Stomach smooth muscle (tissue), 2 donors: ENCODE measurements at regions not wholly inside any gene's neighbourhood (a gene's known extent, or its start where the extent isn't known, plus 50 kb on each side); places are given as distances from the start of the nearest gene placed in this dataset.

ENCODE experiments used
- H3K27ac ChIP-seq: one replicate; pipeline ENCODE4 v1.7.0; 2013; ENCODE audit warnings: mild to moderate bottlenecking, low read length, inconsistent platforms
- H3K27me3 ChIP-seq, 2 donors: one replicate each; pipeline ENCODE4 v1.7.0; 2013; ENCODE audit warnings: low read length in 2 of 2; ENCODE audit not compliant: insufficient read depth in 2 of 2, control insufficient read depth in 1 of 2
- H3K36me3 ChIP-seq, 2 donors: one replicate each; pipeline ENCODE4 v1.7.0; 2013; ENCODE audit warnings: low read length in 2 of 2; ENCODE audit not compliant: control insufficient read depth in 2 of 2, insufficient read depth in 2 of 2
- H3K4me1 ChIP-seq: one replicate; pipeline ENCODE4 v1.7.0; 2013; ENCODE audit warnings: low read length; ENCODE audit not compliant: control insufficient read depth, insufficient read depth
- H3K4me3 ChIP-seq, 2 donors: one replicate each; pipeline ENCODE4 v1.7.0; 2013; ENCODE audit warnings: low read length in 2 of 2
- H3K9ac ChIP-seq, 2 donors: one replicate each; pipeline ENCODE4 v1.7.0; 2013; ENCODE audit warnings: low read length in 2 of 2, mild to moderate bottlenecking in 1 of 2
- H3K9me3 ChIP-seq, 2 donors: one replicate each; pipeline ENCODE4 v1.7.0; 2013; ENCODE audit warnings: low read length in 2 of 2; ENCODE audit not compliant: control insufficient read depth in 2 of 2
- donor health status: healthy.
- donor health status: Pancreatic carcinoma.

DNA sequence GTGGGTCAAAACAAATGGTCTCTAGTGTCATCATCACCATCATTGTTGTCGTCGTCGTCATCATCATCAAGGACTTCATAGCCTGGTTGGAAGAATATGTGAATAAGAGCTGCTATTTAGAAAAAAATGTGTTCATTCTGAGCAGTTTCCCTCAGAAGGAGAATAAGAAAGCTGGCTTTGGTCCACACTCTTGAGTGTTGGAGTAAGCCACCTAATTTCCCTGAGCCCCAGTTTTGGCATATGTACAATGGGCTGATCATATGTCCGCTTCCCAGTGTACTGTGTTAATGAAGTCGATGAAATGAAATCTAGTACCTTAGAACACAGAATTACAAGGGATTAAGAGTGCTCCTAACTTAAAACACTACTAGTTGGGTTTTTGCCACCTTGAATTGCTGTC is 545.5 kb downstream of the CCDC171 start:
- peaks cover 3% of the 10 kb centered on the region for H3K4me1 ChIP-seq
- no peak overlapping the region for H3K27ac ChIP-seq
- no peaks in the 10 kb centered on the region for H3K27me3 ChIP-seq
- H3K4me3 ChIP-seq: no peak overlapping the region
- H3K9ac ChIP-seq: no peak overlapping the region
- H3K9me3 ChIP-seq: no peaks in the 10 kb centered on the region
- H3K36me3 ChIP-seq: no peaks in the 10 kb centered on the region

DNA sequence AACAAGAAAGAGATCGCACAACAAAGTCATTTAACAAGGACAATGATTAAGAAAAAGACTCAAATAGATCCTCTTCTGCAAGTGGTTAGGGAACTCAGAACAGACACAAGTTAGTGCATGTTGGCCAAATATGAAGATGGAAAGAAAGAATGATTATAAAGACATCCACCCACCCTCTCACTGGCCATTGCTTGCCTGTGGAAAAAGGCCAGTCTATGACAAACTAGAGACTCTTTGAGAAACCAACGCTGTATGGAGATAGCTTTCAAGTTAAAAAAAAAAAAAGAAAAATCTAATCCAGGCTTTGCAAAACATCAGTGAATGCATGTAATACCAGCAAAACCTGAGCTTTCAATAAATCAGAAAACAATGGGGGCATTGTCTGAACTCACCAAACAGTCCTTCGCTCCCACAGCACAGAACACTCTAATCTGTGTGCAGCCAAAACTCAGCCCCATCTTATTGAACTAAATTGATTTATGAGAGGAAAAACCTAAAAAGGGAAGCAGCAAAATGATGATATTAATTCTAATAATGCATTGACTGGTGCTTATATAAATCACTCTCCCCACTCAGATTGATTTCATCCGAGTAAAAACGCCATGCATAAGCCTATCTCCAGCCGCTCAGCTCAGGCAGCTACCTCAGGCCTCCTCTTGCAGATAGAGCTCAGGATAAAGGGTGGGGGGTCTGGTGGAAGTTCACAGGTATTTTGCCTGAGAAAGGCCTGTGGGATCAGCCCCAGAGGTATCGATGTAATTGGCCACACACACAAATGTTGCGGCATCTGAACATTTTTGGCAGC is 547.1 kb downstream of the CCDC171 start:
- Histone ChIP-seq H3K4me1 (peaks cover 8% of the 10 kb centered on the region), H3K9me3 (no peaks in the 10 kb centered on the region), H3K9ac (no peak overlapping the region), H3K4me3 (no peak overlapping the region), H3K27ac (no peak overlapping the region), H3K27me3 (no peaks in the 10 kb centered on the region), H3K36me3 (no peaks in the 10 kb centered on the region)

DNA sequence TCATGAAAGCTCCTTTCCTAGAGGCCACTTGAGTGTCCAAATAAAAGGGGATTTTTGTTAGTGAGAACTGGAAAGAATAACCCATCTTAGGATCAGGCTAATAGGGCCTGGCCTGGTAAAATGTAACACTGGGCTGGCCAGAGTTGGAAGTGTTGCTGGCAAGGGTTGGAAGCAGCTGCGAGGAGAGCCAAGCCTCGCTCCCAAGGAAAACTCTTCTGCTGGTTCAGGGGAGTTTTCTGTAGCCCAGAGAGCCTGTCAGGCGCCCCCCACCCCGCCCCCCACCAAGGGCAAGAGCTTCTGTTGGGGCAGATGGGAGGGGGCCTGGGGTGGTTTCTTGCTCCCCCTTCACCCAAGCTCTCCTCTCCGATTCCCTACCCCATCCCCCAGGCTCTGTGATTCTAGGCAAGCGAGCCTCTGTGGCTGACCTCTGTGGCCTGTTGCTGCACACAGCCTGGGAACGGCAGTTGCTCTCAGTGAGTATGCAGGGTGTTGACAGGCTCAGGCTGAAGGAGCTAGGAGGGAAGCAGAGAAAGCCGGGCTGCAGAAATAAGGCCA is 547.8 kb downstream of the CCDC171 start:
- Histone ChIP-seq H3K36me3 (no peaks in the 10 kb centered on the region), H3K9me3 (no peaks in the 10 kb centered on the region), H3K9ac (no peak overlapping the region), H3K27me3 (no peaks in the 10 kb centered on the region), H3K4me3 (no peak overlapping the region), H3K4me1 (peaks cover 9% of the 10 kb centered on the region), H3K27ac (no peak overlapping the region)

- Histone ChIP-seq H3K9ac (no peak overlapping the region), H3K4me1 (peaks cover 9% of the 10 kb centered on the region), H3K36me3 (no peaks in the 10 kb centered on the region), H3K4me3 (no peak overlapping the region), H3K9me3 (no peaks in the 10 kb centered on the region), H3K27ac (no peak overlapping the region), H3K27me3 (no peaks in the 10 kb centered on the region)
Measured at GRCh38 chr9:16102154-16102553, 549.3 kb downstream of the CCDC171 start.

GRCh38 chr9:16103620-16104397 is 551.0 kb downstream of the CCDC171 start:
- no peaks in the 10 kb centered on the region for H3K27me3 ChIP-seq
- no peaks in the 10 kb centered on the region for H3K36me3 ChIP-seq
- H3K27ac ChIP-seq: no peak overlapping the region
- no peak overlapping the region for H3K4me3 ChIP-seq
- peaks cover 9% of the 10 kb centered on the region for H3K4me1 ChIP-seq
- no peak overlapping the region for H3K9ac ChIP-seq
- no peaks in the 10 kb centered on the region for H3K9me3 ChIP-seq

DNA sequence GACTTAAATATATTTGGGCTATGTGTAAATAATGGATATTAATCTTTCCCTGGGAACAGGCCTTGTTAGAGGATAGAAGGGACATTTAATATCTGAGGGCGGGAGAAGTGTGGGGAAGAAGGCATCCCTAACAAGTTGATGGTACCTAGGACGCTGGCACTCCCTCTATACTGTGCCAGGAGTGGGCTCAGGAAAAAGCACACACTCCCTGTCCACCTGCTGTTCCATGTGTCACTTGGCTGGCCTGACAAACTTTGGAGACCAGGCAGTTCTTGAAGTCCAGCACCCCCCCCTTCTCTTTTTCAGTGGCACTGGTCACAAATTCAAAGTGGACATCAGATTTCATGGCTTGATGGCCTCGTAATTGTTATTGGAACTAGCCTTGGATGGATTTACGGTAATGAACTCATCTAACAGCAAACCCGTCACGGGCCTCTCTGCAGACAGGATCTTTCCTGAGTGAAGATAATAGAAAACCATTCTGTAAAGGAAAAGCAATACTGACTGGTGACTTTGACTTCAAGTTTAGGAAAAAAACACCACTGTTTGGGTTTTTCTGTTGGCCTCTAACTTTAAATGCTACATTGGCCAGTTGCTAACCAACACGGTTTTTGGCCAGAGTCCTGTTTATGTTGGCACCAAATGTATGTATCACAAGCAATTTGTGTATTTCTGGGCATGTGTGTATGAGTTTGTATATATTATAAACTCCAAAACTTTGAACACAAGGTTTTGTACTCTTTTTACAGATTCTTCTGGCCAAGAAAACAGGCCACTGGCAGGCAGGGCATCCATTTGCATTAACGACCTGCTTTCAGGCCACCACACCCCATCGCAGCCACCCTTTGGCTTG is 552.6 kb downstream of the CCDC171 start:
- Histone ChIP-seq H3K4me3 (no peak overlapping the region), H3K9ac (no peak overlapping the region), H3K9me3 (no peaks in the 10 kb centered on the region), H3K27me3 (no peaks in the 10 kb centered on the region), H3K27ac (no peak overlapping the region), H3K4me1 (peaks cover 6% of the 10 kb centered on the region), H3K36me3 (no peaks in the 10 kb centered on the region)

DNA sequence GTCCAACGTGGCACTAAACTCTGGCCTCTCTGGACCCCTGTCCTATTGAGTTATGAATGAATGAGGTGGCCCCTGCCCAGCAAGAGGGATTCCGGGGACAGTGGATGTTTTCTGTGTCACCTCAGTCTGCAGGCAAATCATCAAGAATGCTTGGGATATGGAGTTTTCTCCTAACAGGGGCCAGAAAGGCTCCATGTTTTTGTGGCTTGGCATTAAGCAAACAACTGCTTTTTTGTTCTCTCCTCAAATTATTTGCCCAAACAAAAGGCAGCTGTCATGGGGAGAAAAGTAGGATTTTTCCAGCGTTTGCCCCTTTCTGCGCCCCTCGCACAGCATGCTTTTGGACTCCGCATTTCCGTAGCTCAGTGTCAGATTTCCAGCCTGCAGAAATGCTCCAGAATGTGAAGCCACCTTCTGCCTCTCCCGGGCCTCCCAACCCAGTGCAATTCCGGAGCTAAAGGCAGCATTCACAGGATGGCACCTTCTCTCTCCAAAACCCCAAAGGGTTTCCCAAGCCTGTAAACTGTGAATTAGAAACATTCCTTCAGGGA is 553.3 kb downstream of the CCDC171 start:
- H3K36me3 ChIP-seq: no peaks in the 10 kb centered on the region
- no peak overlapping the region for H3K27ac ChIP-seq
- H3K4me1 ChIP-seq: peaks cover 6% of the 10 kb centered on the region

GRCh38 chr9:16112116-16112515 is 559.3 kb downstream of the CCDC171 start:
- no peak overlapping the region for H3K4me3 ChIP-seq
- H3K9ac ChIP-seq: no peak overlapping the region
- no peaks in the 10 kb centered on the region for H3K9me3 ChIP-seq
- H3K27ac ChIP-seq: no peak overlapping the region
- no peaks in the 10 kb centered on the region for H3K27me3 ChIP-seq
- no peaks in the 10 kb centered on the region for H3K36me3 ChIP-seq
- no peaks in the 10 kb centered on the region for H3K4me1 ChIP-seq

More for the DNA sequence above, 553.3 kb downstream of the CCDC171 start:
- H3K9ac ChIP-seq: no peak overlapping the region
- no peak overlapping the region for H3K4me3 ChIP-seq
- H3K9me3 ChIP-seq: no peaks in the 10 kb centered on the region
- no peaks in the 10 kb centered on the region for H3K27me3 ChIP-seq

DNA sequence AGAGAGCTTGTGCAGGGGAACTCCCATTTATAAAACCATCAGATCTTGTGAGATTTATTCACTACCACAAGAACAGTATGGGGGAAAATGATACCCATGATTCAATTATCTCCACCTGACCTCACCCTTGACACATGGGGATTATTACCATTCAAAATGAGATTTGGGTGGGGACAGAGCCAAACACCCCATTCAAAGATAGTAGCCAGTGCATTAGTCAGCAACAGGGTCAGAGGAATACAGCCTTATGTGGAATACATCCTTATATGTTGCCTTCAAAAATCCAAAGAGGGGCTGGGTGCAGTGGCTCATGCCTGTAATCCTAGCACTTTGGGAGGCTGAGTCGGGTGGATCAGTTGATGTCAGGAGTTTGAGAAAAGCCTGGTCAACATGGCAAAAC is 563.2 kb downstream of the CCDC171 start:
- H3K36me3 ChIP-seq: no peaks in the 10 kb centered on the region
- H3K27me3 ChIP-seq: no peaks in the 10 kb centered on the region
- no peak overlapping the region for H3K9ac ChIP-seq
- H3K4me1 ChIP-seq: no peaks in the 10 kb centered on the region
- H3K9me3 ChIP-seq: no peaks in the 10 kb centered on the region
- no peak overlapping the region for H3K4me3 ChIP-seq
- H3K27ac ChIP-seq: no peak overlapping the region

DNA sequence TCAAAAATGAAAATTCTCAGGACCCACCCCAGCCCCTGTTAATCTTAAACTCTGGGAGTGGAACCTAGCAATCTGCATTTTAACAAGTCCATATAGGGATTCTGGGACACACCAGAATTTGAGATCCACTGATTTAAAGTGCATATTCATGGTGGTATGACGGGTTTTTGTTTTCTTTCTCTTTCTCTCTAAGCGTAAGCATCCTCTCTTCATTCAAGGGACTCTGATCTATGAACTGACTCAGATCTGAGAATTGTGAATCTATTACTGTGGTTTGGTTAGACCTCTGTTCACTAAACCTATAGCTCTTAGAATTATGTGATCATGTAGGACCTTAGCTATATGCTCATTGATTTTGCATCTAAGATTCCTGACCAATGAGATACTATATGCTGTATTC is 565.2 kb downstream of the CCDC171 start:
- no peak overlapping the region for H3K27ac ChIP-seq
- H3K9me3 ChIP-seq: no peaks in the 10 kb centered on the region
- H3K27me3 ChIP-seq: no peaks in the 10 kb centered on the region

More for the DNA sequence above, 565.2 kb downstream of the CCDC171 start:
- H3K36me3 ChIP-seq: no peaks in the 10 kb centered on the region
- H3K9ac ChIP-seq: no peak overlapping the region
- no peak overlapping the region for H3K4me3 ChIP-seq
- no peaks in the 10 kb centered on the region for H3K4me1 ChIP-seq
